HepG2 (cell line): ENCODE measurements at regions not wholly inside any gene's neighbourhood (a gene's known extent, or its start where the extent isn't known, plus 50 kb on each side); places are given as distances from the start of the nearest gene placed in this dataset.

Experiments
- ATAC-seq: fragments of 200-7000 bp; cut with Tn5 transposase; 3 replicates; pipeline ENCODE4 v1.9.1; 2020; ENCODE audit warnings: mild to moderate bottlenecking, moderate library complexity
- BruUV-seq: library from RNA; stranded (reverse); fragments of 400-500 nt; replicated peaks from 2 replicates; lab custom pipeline; 2021; lab: Mats Ljungman, UMichigan
- CTCF ChIA-PET: fragments of 300-600 bp; formaldehyde crosslinking; extraction: SDS; loops from one replicate; lab custom pipeline; 2021; ENCODE audit warnings: low total read pairs, inconsistent platforms, low intra/inter-chr PET ratio; lab: Yijun Ruan, JAX
- POLR2A ChIA-PET: fragments of 350-600 bp; sonication (Branson Sonifier 250); formaldehyde crosslinking; loops from one replicate; lab custom pipeline; 2020; ENCODE audit warnings: antibody characterized with exemption, inconsistent platforms; lab: Yijun Ruan, JAX
- DNase-seq: peaks from one replicate; pipeline ENCODE4 v3.0.0-alpha.2; 2015; ENCODE audit warnings: low spot score
- FAIRE-seq: peaks from 3 replicates; lab custom pipeline; 2011; peaks lifted over from hg19 to GRCh38; lab: Jason Lieb, UNC
- H2AFZ ChIP-seq: one replicate; pipeline ENCODE4 v1.6.1; 2011; ENCODE audit warnings: low read length, inconsistent platforms
- H3K27ac ChIP-seq: fragments of 300-600 bp; 3 replicates; pipeline ENCODE4 v1.8.0; 2011; ENCODE audit warnings: mixed run types, mild to moderate bottlenecking, mixed read lengths, low read length, inconsistent platforms; ENCODE audit not compliant: insufficient read depth; ENCODE audit errors: extremely low read length
- H3K27me3 ChIP-seq, 2 experiments: fragments of 200-600 bp in 1 of 2; 2 replicates in 1 of 2; 3 replicates in 1 of 2; pipeline versions ENCODE4 v1.6.0 to v1.8.0; 2011; ENCODE audit warnings: low read length in 2 of 2, mild to moderate bottlenecking in 2 of 2, moderate library complexity in 2 of 2, inconsistent platforms in 1 of 2; ENCODE audit not compliant: insufficient read depth in 2 of 2, control insufficient read depth in 1 of 2
- H3K36me3 ChIP-seq, 2 experiments: fragments of 200-600 bp in 1 of 2; replicated peaks in 1 of 2; 2 replicates in 1 of 2; 3 replicates in 1 of 2; pipeline versions ENCODE4 v1.5.1 to v1.8.0; 2011; ENCODE audit warnings: low read length in 2 of 2, inconsistent platforms in 1 of 2; ENCODE audit not compliant: insufficient read depth in 2 of 2, control insufficient read depth in 1 of 2
- H3K4me1 ChIP-seq: 2 replicates; pipeline ENCODE4 v1.5.1; 2012; ENCODE audit warnings: low read length, inconsistent platforms; ENCODE audit not compliant: insufficient read depth
- H3K4me2 ChIP-seq: 2 replicates; pipeline ENCODE4 v1.6.0; 2011; ENCODE audit warnings: low read depth, low read length, inconsistent platforms
- H3K4me3 ChIP-seq, 3 experiments: fragments of 200-600 bp in 1 of 3; sonication (generic), shearing (Covaris generic) in 1 of 3; replicated peaks in 1 of 3; 2 replicates each; pipeline ENCODE4 v1.5.1; 2011 to 2016; ENCODE audit warnings: low read length in 3 of 3, inconsistent platforms in 2 of 3, low read depth in 2 of 3, mild to moderate bottlenecking in 2 of 3, control low read depth in 1 of 3, mixed read lengths in 1 of 3; ENCODE audit not compliant: insufficient read depth in 1 of 3
- H3K79me2 ChIP-seq: one replicate; pipeline ENCODE4 v1.6.1; 2011; ENCODE audit warnings: low read length, inconsistent platforms; ENCODE audit not compliant: insufficient read depth
- H3K9ac ChIP-seq: 2 replicates; pipeline ENCODE4 v1.6.0; 2011; ENCODE audit warnings: mild to moderate bottlenecking, low read depth, low read length, inconsistent platforms; ENCODE audit not compliant: insufficient read depth
- H3K9me3 ChIP-seq: 2 replicates; pipeline ENCODE4 v1.5.1; 2012; ENCODE audit warnings: mild to moderate bottlenecking, low read length
- H4K20me1 ChIP-seq: 2 replicates; pipeline ENCODE4 v1.6.0; 2011; ENCODE audit warnings: inconsistent platforms, mild to moderate bottlenecking, low read length, moderate library complexity; ENCODE audit not compliant: insufficient read depth
- ARID5B ChIP-seq: IDR thresholded peaks from 2 replicates; pipeline ENCODE4 v1.4.0; 2020; ENCODE audit warnings: mild to moderate bottlenecking, missing genetic modification reagents
- CSRNP1 ChIP-seq: sonication (generic); formaldehyde crosslinking; IDR thresholded peaks from 2 replicates; pipeline ENCODE4 v1.8.1; 2023; ENCODE audit warnings: mild to moderate bottlenecking, missing genetic modification reagents
- DNMT3B ChIP-seq: conservative IDR thresholded peaks from 2 replicates; pipeline ENCODE4 v1.6.1; 2016; ENCODE audit warnings: missing biosample characterization, control low read depth
- DRAP1 ChIP-seq: IDR thresholded peaks from 2 replicates; pipeline ENCODE4 v1.6.1; 2016; ENCODE audit warnings: missing genetic modification reagents, missing compliant biosample characterization
- FOXO4 ChIP-seq: sonication (generic); formaldehyde crosslinking; conservative IDR thresholded peaks from 2 replicates; pipeline ENCODE4 v1.8.1; 2023; ENCODE audit warnings: missing genetic modification reagents
- HMG20A ChIP-seq: IDR thresholded peaks from 2 replicates; pipeline ENCODE4 v1.6.1; 2016; ENCODE audit warnings: borderline replicate concordance
- MATR3 ChIP-seq: sonication (generic); formaldehyde crosslinking; IDR thresholded peaks from 2 replicates; pipeline ENCODE4 v1.4.0; 2020; ENCODE audit warnings: missing genetic modification reagents
- NFYB ChIP-seq: sonication (generic); formaldehyde crosslinking; IDR thresholded peaks from 2 replicates; pipeline ENCODE4 v1.4.0; 2020; ENCODE audit warnings: missing genetic modification reagents
- POLR2A ChIP-seq, 2 experiments: IDR thresholded peaks; 2 replicates each; pipeline ENCODE4 v1.6.1; 2011; ENCODE audit warnings: low read depth in 2 of 2, low read length in 2 of 2, mild to moderate bottlenecking in 1 of 2, moderate library complexity in 1 of 2; ENCODE audit not compliant: insufficient read depth in 1 of 2
- ZBTB21 ChIP-seq: sonication (generic); formaldehyde crosslinking; IDR thresholded peaks from 2 replicates; pipeline ENCODE4 v1.4.0; 2020; ENCODE audit warnings: missing genetic modification reagents
- ZNF556 ChIP-seq: sonication (generic); formaldehyde crosslinking; IDR thresholded peaks from 2 replicates; pipeline ENCODE4 v1.4.0; 2020; ENCODE audit warnings: mild to moderate bottlenecking, missing genetic modification reagents, borderline replicate concordance
- WGBS: methylation state at CpG from one replicate; pipeline ENCODE4 v1.1.6; 2017; ENCODE audit warnings: low lambda C conversion rate; 5-methylcytosine and 5-hydroxymethylcytosine counted together
- in situ Hi-C: cut with HindIII; loops from 2 replicates; pipeline ENCODE4 v1.10.0; 2017; ENCODE audit warnings: low pct_unique_long_range_greater_than_20kb; ENCODE audit not compliant: extremely low pct_ligation_motif_present
- intact Hi-C: fragments of 100-400 bp; cut with micrococcal nuclease; formaldehyde crosslinking; loops from one replicate; pipeline ENCODE4 v1.10.0; 2022; ENCODE audit not compliant: unreplicated experiment

- TF ChIP-seq ARID5B (CRISPR knock-in tag) (no peak), CSRNP1 (no peak), NFYB (no peak), MATR3 (CRISPR knock-in tag) (no peak), DNMT3B (CRISPR knock-in tag) (no peak)
Measured at GRCh38 chr10:3324612-3325038, 152.0 kb upstream of the PITRM1 start (continued).

GRCh38 chr10:3323865-3324498, 151.4 kb upstream of the PITRM1 start:
- H2AFZ ChIP-seq: no peak overlapping the region
- no peak for DNase-seq
- CTCF ChIA-PET: no interaction called here
- BruUV-seq: no TSS peak
- in situ Hi-C loops (no loop called here), intact Hi-C loops (no loop called here)
- H3K4me3 ChIP-seq: no peak overlapping the region
- ATAC-seq: no peak
- no peaks in the 10 kb centered on the region for H4K20me1 ChIP-seq
- no peaks in the 10 kb centered on the region for H3K79me2 ChIP-seq
- H3K9me3 ChIP-seq: no peaks in the 10 kb centered on the region
- WGBS: 67% methylated on average over 10 of the region's 11 CpGs
- no peak for TF ChIP-seq ZNF556
- TF ChIP-seq HMG20A (CRISPR knock-in tag): no peak
- TF ChIP-seq FOXO4 (CRISPR knock-in tag): no peak
- TF ChIP-seq POLR2A (IDR thresholded peaks at IDR 0.05; ENCODE audit: insufficient read depth in 1 of 2, low read depth in 2 of 2, low read length in 2 of 2): no peak
- no peak for TF ChIP-seq ZBTB21
- no peak for TF ChIP-seq DRAP1 (CRISPR knock-in tag)
- H3K27ac ChIP-seq: no peak overlapping the region
- POLR2A ChIA-PET: no interaction called here
- FAIRE-seq: no peak
- no peak overlapping the region for H3K9ac ChIP-seq
- no peaks in the 10 kb centered on the region for H3K4me1 ChIP-seq
- no peaks in the 10 kb centered on the region for H3K36me3 ChIP-seq
- peaks cover 0 to 9% of the 10 kb centered on the region in 2 experiments; a peak in 1 of 5 replicates for H3K27me3 ChIP-seq
- no peak overlapping the region for H3K4me2 ChIP-seq
